Ishikawa (cell line): ENCODE measurements at regions not wholly inside any gene's neighbourhood (a gene's known extent, or its start where the extent isn't known, plus 50 kb on each side); places are given as distances from the start of the nearest gene placed in this dataset.

Source experiments
- CEBPB ChIP-seq: IDR thresholded peaks from 2 replicates; pipeline ENCODE4 v1.6.1; 2012
- CREB1 ChIP-seq: IDR thresholded peaks from 2 replicates; pipeline ENCODE4 v1.6.1; 2012; ENCODE audit warnings: low read depth
- EGR1 ChIP-seq: IDR thresholded peaks from 2 replicates; pipeline ENCODE4 v1.6.1; 2012
- EP300 ChIP-seq: IDR thresholded peaks from 2 replicates; pipeline ENCODE4 v1.6.1; 2012; ENCODE audit warnings: borderline replicate concordance
- FOXM1 ChIP-seq: IDR thresholded peaks from 2 replicates; pipeline ENCODE4 v1.6.1; 2012; ENCODE audit warnings: low read depth, borderline replicate concordance
- MAX ChIP-seq: IDR thresholded peaks from 2 replicates; pipeline ENCODE4 v1.6.1; 2012
- RAD21 ChIP-seq: IDR thresholded peaks from 2 replicates; pipeline ENCODE4 v1.6.1; 2012; ENCODE audit warnings: low read depth
- REST ChIP-seq: IDR thresholded peaks from 2 replicates; pipeline ENCODE4 v1.6.1; 2012; ENCODE audit warnings: low read depth, mild to moderate bottlenecking
- TAF1 ChIP-seq: IDR thresholded peaks from 2 replicates; pipeline ENCODE4 v1.6.1; 2012; ENCODE audit warnings: low read depth, mild to moderate bottlenecking
- TCF12 ChIP-seq: IDR thresholded peaks from 2 replicates; pipeline ENCODE4 v1.6.1; 2012; ENCODE audit warnings: low read depth
- YY1 ChIP-seq: IDR thresholded peaks from 2 replicates; pipeline ENCODE4 v1.6.1; 2012; ENCODE audit warnings: low read depth
- ZBTB7A ChIP-seq: IDR thresholded peaks from 2 replicates; pipeline ENCODE4 v1.6.1; 2012; ENCODE audit warnings: low read depth

- TF ChIP-seq TCF12 (no peak), RAD21 (no peak), CREB1 (no peak), CEBPB (no peak), MAX (no peak), ZBTB7A (no peak), EP300 (no peak), EGR1 (no peak), REST (no peak), TAF1 (no peak), YY1 (no peak), FOXM1 (no peak)
These were observed 193.1 kb upstream of the LARGE1 start for GRCh38 chr22:34113381-34113780.
